ENCODE measurements at regions not wholly inside any gene's neighbourhood (a gene's known extent, or its start where the extent isn't known, plus 50 kb on each side); places are given as distances from the start of the nearest gene placed in this dataset.

GRCh38 chr16:11478431-11479119 lies 108.1 kb downstream of the LITAF start:
- H3K27me3 Mint-ChIP-seq (ENCODE audit: low read depth) = peaks cover 4% of the 10 kb centered on the region
- H3K4me3 Mint-ChIP-seq = no peak overlapping the region
- H3K9me3 Mint-ChIP-seq = peaks cover 27% of the 10 kb centered on the region
- H3K36me3 Mint-ChIP-seq (ENCODE audit: low read depth) = peaks cover 5% of the 10 kb centered on the region
- H3K27ac Mint-ChIP-seq = no peak overlapping the region
- TF ChIP-seq CTCF (IDR thresholded peaks at IDR 0.05; ENCODE audit: unreplicated experiment in 3 of 3) = no peak
- no peaks in the 10 kb centered on the region for H3K4me1 Mint-ChIP-seq

DNA sequence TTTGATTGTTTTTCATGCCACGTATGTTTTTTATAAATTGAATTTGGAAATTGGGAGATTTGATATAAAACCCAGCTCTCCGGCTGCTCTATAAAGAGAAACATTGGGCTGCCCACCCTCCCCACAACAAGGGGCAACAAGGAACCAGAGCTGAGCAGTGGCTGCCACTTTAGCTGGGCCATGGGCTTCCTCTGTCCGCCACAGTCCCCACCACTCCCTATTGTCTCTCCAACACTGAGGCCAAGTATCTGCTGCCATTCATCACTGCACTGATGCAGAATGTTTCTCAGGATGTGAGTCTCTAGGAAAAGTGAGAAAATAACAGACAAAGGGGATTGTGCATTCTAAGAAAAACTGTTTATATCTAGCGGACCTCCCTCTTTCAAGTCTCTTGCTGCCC lies 106.8 kb downstream of the LITAF start:
- H3K36me3 Mint-ChIP-seq (ENCODE audit: low read depth) = peaks cover 9% of the 10 kb centered on the region
- H3K27ac Mint-ChIP-seq = no peak overlapping the region
- peaks cover 4% of the 10 kb centered on the region for H3K27me3 Mint-ChIP-seq (ENCODE audit: low read depth)
- H3K9me3 Mint-ChIP-seq = peaks cover 36% of the 10 kb centered on the region
- TF ChIP-seq CTCF (IDR thresholded peaks at IDR 0.05; ENCODE audit: unreplicated experiment in 3 of 3) = no peak
- no peaks in the 10 kb centered on the region for H3K4me1 Mint-ChIP-seq
- H3K4me3 Mint-ChIP-seq = no peak overlapping the region

GRCh38 chr16:11480634-11481033 lies 106.1 kb downstream of the LITAF start:
- peaks cover 43% of the 10 kb centered on the region for H3K9me3 Mint-ChIP-seq
- H3K4me3 Mint-ChIP-seq = no peak overlapping the region
- peaks cover 9% of the 10 kb centered on the region for H3K36me3 Mint-ChIP-seq (ENCODE audit: low read depth)
- H3K4me1 Mint-ChIP-seq = no peaks in the 10 kb centered on the region
- no peak overlapping the region for H3K27ac Mint-ChIP-seq
- TF ChIP-seq CTCF (IDR thresholded peaks at IDR 0.05; ENCODE audit: unreplicated experiment in 3 of 3) = no peak
- peaks cover 4% of the 10 kb centered on the region for H3K27me3 Mint-ChIP-seq (ENCODE audit: low read depth)

DNA sequence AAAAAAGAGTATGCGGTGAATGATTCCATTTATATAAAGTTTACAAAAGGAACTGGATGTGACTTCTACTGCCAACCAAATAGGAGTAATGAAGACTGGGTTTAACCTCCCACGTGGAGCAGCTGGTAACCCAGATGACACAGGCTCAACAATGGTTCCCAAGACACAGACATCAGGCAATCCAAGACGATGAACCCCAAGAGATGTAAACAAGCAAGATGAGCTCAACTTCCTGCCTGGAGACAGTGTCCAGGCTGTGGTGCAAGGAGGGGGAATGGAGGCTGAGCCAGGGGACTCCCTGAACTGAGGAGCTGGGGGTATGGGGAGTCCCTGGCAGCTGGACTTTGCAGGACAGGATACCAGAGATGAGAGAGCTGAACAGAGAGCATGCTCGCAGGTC lies 104.7 kb downstream of the LITAF start:
- Mint-ChIP-seq H3K4me1 (no peaks in the 10 kb centered on the region), H3K36me3 (ENCODE audit: low read depth) (peaks cover 9% of the 10 kb centered on the region), H3K9me3 (peaks cover 51% of the 10 kb centered on the region), H3K27me3 (ENCODE audit: low read depth) (peaks cover 4% of the 10 kb centered on the region), H3K27ac (no peak overlapping the region), H3K4me3 (no peak overlapping the region)
- no peak for TF ChIP-seq CTCF (IDR thresholded peaks at IDR 0.05; ENCODE audit: unreplicated experiment in 3 of 3)

GRCh38 chr16:11482946-11483748 lies 103.6 kb downstream of the LITAF start:
- Mint-ChIP-seq H3K4me3 (no peak overlapping the region), H3K9me3 (peaks cover 52% of the 10 kb centered on the region), H3K27me3 (ENCODE audit: low read depth) (peaks cover 7% of the 10 kb centered on the region), H3K4me1 (no peaks in the 10 kb centered on the region), H3K27ac (no peak overlapping the region), H3K36me3 (ENCODE audit: low read depth) (peaks cover 9% of the 10 kb centered on the region)
- no peak for TF ChIP-seq CTCF (IDR thresholded peaks at IDR 0.05; ENCODE audit: unreplicated experiment in 3 of 3)

Data from nephron (organoid).